Suprapubic skin (tissue), 4 donors: ENCODE measurements at regions not wholly inside any gene's neighbourhood (a gene's known extent, or its start where the extent isn't known, plus 50 kb on each side); places are given as distances from the start of the nearest gene placed in this dataset.
"Not testable (repeated sequence)": the region's sequence is repeated elsewhere in the genome, so short reads cannot be mapped to it uniquely, and the experiment has no call there.

Source experiments
- DNase-seq, 2 donors: peaks; one replicate each; pipeline ENCODE4 v3.0.0-alpha.2; 2019; ENCODE audit warnings: low spot score in 2 of 2
- H3K27ac ChIP-seq: fragments of 200-600 bp; sonication (generic); one replicate; pipeline ENCODE4 v1.5.1; 2019
- H3K27me3 ChIP-seq: fragments of 200-600 bp; sonication (generic); one replicate; pipeline ENCODE4 v1.5.1; 2019
- H3K36me3 ChIP-seq: fragments of 200-600 bp; sonication (generic); one replicate; pipeline ENCODE4 v1.5.1; 2019
- H3K4me1 ChIP-seq: fragments of 200-600 bp; sonication (generic); one replicate; pipeline ENCODE4 v1.5.1; 2019
- H3K4me3 ChIP-seq: fragments of 200-600 bp; sonication (generic); one replicate; pipeline ENCODE4 v1.5.1; 2019; ENCODE audit warnings: mild to moderate bottlenecking
- H3K9me3 ChIP-seq: fragments of 200-600 bp; sonication (generic); one replicate; pipeline ENCODE4 v1.5.1; 2019
- EP300 ChIP-seq: sonication (generic); formaldehyde crosslinking; IDR thresholded peaks from one replicate; pipeline ENCODE4 v1.6.1; 2017; ENCODE audit warnings: antibody characterized with exemption
- POLR2A ChIP-seq, 2 donors: fragments of 450-650 bp; IDR thresholded peaks; one replicate each; pipeline ENCODE4 v1.6.1; 2017; ENCODE audit warnings: antibody characterized with exemption in 2 of 2, mild to moderate bottlenecking in 2 of 2, moderate library complexity in 2 of 2
- POLR2AphosphoS5 ChIP-seq, 3 donors: sonication (generic); formaldehyde crosslinking; IDR thresholded peaks; one replicate each; pipeline ENCODE4 v1.6.1; 2017; ENCODE audit warnings: antibody characterized with exemption in 3 of 3
- WGBS: methylation state at CpG from one replicate; pipeline ENCODE4 v1.1.5; 2018; 5-methylcytosine and 5-hydroxymethylcytosine counted together
- TF ChIP-seq, protein P1 (sequence below), 2 donors: fragments of 200-600 bp in 1 of 2; fragments of 450-650 bp in 1 of 2; sonication (generic) in 1 of 2; IDR thresholded peaks; one replicate each; pipeline ENCODE4 v1.5.1; 2016 to 2019; ENCODE audit warnings: antibody characterized with exemption in 2 of 2, mild to moderate bottlenecking in 1 of 2, moderate library complexity in 1 of 2

DNA sequence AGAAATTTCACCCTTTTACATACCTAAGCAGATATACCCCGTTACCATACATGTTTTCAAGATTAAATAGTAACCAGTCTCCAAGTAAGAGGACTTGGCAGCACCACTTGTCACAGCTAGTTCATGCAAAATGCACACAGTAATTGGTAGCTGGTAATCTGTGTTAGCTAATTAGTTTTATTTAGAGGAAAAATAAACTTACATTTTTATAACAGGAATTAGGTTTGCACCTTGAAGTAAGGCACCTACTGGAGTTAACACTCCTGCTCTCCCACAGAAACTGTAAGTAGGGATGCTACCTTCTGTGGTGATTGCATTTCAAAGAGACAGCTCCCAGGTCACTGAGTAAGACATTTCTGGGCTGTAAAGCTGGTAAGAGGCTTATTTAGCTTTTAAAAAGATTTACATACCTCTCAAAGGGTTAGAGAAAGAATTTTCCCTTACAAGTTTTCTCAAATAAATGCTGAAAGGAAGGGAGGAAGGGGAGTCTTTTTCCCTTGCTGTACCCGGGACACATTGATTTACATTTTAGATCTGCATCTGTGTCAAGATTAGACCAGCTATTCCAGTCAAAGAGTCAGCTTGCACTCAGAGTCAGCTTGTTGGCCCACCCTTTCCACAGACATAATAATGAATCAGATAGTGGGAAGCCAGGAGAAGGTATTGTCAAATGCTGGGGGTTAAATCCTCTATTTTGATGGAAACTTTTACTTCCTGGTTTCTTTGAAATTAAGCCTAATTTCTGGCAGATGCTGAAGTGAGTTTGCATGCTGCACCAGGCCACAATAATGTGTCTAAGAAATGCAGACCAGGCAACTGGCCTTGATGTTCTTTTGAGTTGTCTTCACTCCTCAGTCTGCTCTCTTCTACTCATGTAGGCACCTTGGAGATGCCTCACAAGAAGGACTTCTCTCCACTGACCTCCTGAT lies 77.6 kb upstream of the CHD2 start:
- no peak for TF ChIP-seq POLR2A (IDR thresholded peaks at IDR 0.05)
- TF ChIP-seq POLR2AphosphoS5 (IDR thresholded peaks at IDR 0.05), result no peak
- TF ChIP-seq EP300, result no peak
- TF ChIP-seq, protein P1, sequence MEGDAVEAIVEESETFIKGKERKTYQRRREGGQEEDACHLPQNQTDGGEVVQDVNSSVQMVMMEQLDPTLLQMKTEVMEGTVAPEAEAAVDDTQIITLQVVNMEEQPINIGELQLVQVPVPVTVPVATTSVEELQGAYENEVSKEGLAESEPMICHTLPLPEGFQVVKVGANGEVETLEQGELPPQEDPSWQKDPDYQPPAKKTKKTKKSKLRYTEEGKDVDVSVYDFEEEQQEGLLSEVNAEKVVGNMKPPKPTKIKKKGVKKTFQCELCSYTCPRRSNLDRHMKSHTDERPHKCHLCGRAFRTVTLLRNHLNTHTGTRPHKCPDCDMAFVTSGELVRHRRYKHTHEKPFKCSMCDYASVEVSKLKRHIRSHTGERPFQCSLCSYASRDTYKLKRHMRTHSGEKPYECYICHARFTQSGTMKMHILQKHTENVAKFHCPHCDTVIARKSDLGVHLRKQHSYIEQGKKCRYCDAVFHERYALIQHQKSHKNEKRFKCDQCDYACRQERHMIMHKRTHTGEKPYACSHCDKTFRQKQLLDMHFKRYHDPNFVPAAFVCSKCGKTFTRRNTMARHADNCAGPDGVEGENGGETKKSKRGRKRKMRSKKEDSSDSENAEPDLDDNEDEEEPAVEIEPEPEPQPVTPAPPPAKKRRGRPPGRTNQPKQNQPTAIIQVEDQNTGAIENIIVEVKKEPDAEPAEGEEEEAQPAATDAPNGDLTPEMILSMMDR (IDR thresholded peaks at IDR 0.05), result no peak
- H3K36me3 ChIP-seq, result no peaks in the 10 kb centered on the region
- H3K4me3 ChIP-seq, result no peak overlapping the region
- peaks cover 50% of the 10 kb centered on the region for H3K4me1 ChIP-seq
- H3K27me3 ChIP-seq, result no peaks in the 10 kb centered on the region
- 27% methylated on average over 2 of the region's 2 CpGs for WGBS
- peak overlapping the region; percentile 88 for H3K27ac ChIP-seq
- DNase-seq, result no peak
- H3K9me3 ChIP-seq, result no peaks in the 10 kb centered on the region

DNA sequence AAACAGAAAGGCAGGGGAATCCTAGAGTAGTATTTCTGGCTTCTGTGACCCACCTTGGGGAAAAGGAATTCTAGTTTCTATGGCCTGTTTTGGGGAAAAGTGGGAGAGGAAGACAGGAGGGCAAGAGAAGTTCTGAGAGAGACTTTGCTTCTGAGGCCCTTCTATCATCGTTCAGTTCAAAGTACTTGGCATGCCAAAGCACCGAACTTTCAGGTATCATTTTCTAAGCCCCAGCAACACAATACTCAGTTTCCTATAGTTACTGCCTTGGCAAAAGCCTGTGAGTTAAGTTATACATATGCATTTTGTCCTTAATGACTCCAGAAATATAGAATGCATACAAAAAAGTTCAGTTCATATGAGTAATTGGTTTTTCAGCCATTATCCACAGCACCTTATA lies 74.1 kb upstream of the CHD2 start:
- WGBS, result 63% methylated on average over 2 of the region's 2 CpGs
- Histone ChIP-seq H3K27ac (peak overlapping the region; percentile 12), H3K4me1 (peaks cover 34% of the 10 kb centered on the region)

DNA sequence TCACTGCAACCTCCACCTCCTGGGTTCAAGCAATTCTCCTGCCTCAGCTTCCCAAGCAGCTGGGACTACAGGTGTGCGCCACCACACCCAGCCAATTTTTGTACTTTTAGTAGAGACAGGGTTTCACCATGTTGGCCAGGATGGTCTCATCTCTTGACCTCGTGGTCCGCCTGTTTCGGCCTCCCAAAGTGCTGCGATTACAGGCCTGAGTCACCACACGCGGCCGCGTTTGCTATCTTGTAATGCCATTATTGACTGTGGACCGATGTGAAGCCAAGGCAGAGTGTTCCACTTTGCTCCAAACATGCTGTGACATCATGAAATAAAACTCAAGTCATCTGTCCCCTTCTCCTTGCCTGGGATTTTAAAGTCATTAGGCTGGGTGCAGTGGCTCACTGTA lies 72.1 kb upstream of the CHD2 start:
- H3K4me1 ChIP-seq, result peaks cover 36% of the 10 kb centered on the region
- over 99% methylated on average over 10 of the region's 10 CpGs for WGBS
- H3K9me3 ChIP-seq, H3K36me3 ChIP-seq, H3K27ac ChIP-seq, H3K4me3 ChIP-seq, DNase-seq, H3K27me3 ChIP-seq: not testable (repeated sequence)

More for the DNA sequence above, 74.1 kb upstream of the CHD2 start:
- Histone ChIP-seq H3K4me3 (no peak overlapping the region), H3K9me3 (no peaks in the 10 kb centered on the region), H3K27me3 (no peaks in the 10 kb centered on the region), H3K36me3 (no peaks in the 10 kb centered on the region)
- no peak for TF ChIP-seq EP300
- TF ChIP-seq, protein P1 (IDR thresholded peaks at IDR 0.05), result no peak
- TF ChIP-seq POLR2A (IDR thresholded peaks at IDR 0.05), result no peak
- no peak for TF ChIP-seq POLR2AphosphoS5 (IDR thresholded peaks at IDR 0.05)
- no peak for DNase-seq

DNA sequence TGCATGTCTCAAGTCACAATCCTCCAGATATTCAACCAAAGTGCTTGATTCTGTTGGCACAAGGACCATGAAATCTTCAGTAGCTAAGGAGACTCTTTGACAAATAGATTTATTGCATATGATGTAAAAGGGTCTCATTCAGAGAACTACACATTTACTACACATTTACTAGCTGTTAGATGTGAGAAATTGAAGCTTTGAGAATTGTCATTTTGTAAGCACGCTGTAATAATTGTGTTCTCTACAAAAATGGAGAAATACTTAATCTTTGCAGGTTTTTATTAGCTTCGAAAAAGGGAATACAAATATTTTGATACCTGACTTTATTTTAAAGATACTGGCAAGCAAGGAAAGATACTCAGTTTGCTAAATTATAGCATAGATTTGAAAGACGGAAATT lies 70.2 kb upstream of the CHD2 start:
- TF ChIP-seq, protein P1 (IDR thresholded peaks at IDR 0.05), result no peak
- H3K27me3 ChIP-seq, result no peaks in the 10 kb centered on the region
- no peak for DNase-seq
- H3K4me1 ChIP-seq, result peaks cover 41% of the 10 kb centered on the region
- no peaks in the 10 kb centered on the region for H3K9me3 ChIP-seq
- no peaks in the 10 kb centered on the region for H3K36me3 ChIP-seq
- 85% methylated on average over 3 of the region's 3 CpGs for WGBS
- H3K4me3 ChIP-seq, result no peak overlapping the region
- peak overlapping the region; percentile 95 for H3K27ac ChIP-seq

DNA sequence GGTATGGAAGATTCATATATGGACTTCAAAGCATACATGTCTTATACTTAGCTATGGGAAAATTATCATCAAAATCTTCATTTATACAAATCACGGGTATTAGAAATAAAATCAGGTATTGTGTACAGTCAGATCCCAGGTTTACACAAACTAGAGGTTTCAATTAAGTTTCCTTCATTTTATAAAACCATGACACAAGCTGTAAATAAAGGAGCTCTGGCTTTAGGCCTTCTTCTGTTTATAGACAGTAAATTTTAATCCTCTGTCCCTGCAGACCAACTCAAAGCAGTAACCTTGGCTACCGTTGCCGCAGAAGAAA lies 68.8 kb upstream of the CHD2 start:
- H3K4me1 ChIP-seq, result peaks cover 38% of the 10 kb centered on the region
- H3K4me3 ChIP-seq, result peak overlapping the region; percentile 34
- no peaks in the 10 kb centered on the region for H3K9me3 ChIP-seq
- no peaks in the 10 kb centered on the region for H3K36me3 ChIP-seq
- no peak for DNase-seq
- 5% methylated on average over 3 of the region's 3 CpGs for WGBS
- TF ChIP-seq POLR2A (IDR thresholded peaks at IDR 0.05), result no peak
- TF ChIP-seq, protein P1 (IDR thresholded peaks at IDR 0.05), result no peak
- no peak for TF ChIP-seq EP300
- TF ChIP-seq POLR2AphosphoS5 (IDR thresholded peaks at IDR 0.05), result no peak
- H3K27me3 ChIP-seq, result no peaks in the 10 kb centered on the region
- peak overlapping the region; percentile 95 for H3K27ac ChIP-seq
